NCI-H1436 (cell line): ENCODE measurements at regions not wholly inside any gene's neighbourhood (a gene's known extent, or its start where the extent isn't known, plus 50 kb on each side); places are given as distances from the start of the nearest gene placed in this dataset.
"Not testable (repeated sequence)": the region's sequence is repeated elsewhere in the genome, so short reads cannot be mapped to it uniquely, and the experiment has no call there.

ENCODE experiments used
- DNase-seq: peaks from one replicate; lab custom pipeline; 2025; lab: John Stamatoyannopoulos, UW

DNA sequence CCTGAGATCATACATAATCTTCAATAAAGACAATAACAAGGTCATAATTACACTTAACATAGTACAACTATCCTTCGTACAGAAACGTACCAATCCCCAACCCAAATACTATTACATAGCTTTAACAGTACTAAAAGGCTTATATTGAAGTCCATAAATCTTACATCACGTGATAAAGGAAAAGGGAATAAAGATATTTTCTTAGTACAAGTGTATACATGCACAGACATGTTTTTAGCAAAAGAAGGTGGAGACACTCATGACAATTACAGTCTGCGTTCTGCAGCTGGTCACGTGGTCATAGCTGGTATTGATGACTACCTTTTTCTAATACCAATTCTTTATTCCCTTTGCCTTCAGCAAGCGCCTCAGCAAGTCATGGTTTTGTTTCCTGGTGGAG is 464.5 kb upstream of the SLITRK5 start:
- DNase-seq, result no peak

DNA sequence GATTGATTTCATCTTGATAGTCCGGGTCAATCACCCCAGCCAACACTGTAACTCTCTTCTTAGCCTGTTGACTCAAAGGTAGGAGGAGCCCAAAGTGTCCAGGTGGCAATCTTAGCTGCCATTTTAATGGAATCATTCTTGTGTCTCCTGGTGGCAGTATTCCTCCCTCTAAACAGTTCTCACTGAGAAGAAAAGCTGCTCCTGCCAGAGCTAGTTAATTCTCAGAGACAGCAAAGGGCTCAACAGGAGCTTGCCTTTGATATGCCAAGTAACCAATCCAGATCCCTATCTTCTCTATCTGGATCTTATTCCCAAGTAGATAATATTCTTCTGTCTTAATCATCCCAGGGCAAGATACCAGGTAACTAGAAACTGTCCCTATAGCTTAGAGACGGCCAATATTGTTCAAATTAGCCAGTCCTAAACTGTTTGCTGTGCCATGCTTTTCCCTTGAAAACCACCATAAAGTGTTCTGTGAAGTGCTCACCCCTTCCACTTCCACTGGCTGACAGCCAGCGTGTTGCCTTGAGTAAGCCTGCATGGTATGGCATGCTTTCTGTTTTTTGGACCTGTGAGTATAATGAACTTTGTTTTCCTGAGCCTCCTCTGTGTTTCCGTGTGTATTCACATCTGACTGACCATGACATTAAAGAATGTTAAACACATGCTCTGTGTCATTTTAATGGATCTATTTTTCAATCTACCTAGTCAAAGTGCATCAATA is 463.7 kb upstream of the SLITRK5 start:
- no peak for DNase-seq

DNA sequence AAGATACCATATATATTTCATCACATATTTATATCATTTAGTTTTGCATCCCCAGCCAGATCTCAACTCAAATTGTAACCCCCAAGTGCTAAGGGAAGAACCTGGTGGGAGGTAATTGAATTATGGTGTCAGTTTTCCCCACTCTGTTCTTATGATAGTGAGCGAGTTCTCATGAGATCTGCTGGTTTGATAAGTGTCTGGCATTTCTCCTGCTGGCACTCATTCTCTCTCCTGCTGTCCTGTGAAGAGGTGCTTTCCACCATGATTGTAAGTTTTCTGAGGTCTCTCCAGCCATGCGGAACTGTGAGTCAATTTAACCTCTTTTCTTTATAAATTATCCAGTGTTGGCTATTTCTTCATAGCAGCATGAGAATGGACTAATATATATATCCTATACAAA is 462.5 kb upstream of the SLITRK5 start:
- DNase-seq, result no peak

DNA sequence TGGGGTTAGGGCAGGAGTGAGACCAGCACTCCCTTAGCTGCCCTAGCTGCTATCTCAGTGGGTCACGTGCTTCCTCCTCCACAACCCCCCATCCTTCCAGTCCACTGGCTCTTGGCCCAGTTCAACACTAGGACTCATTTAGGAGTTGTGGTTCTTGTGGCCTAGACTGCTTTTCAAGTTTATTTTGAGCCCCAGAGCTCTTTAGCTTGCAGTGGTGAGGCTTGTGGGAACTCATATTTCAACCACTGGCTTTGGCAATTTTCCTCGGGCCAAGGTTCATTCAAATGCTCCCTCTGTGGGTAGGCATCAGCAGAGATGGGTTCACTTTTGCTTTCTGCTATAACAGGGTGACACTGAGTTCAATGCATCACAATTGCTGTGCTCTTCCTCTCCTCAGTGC is 436.2 kb upstream of the SLITRK5 start:
- DNase-seq, result no peak

DNA sequence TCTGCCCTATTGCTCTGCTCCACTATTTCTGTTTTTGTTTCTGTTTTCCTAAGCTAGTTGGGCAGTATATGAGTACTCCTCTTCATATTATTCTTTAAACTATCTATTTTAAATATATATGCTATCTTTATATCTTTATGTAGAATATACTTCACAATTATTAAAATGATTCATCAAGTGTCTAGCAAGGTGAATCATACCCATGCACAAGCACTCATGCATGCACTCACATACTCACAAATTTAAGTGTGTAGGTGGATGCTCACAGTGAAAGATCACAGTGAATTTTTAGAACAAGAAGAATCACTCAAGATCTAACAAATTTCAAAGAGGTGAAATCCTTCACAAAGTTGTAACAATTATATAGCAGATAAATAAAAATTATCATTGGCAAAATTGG is 435.6 kb upstream of the SLITRK5 start:
- DNase-seq, result no peak

DNA sequence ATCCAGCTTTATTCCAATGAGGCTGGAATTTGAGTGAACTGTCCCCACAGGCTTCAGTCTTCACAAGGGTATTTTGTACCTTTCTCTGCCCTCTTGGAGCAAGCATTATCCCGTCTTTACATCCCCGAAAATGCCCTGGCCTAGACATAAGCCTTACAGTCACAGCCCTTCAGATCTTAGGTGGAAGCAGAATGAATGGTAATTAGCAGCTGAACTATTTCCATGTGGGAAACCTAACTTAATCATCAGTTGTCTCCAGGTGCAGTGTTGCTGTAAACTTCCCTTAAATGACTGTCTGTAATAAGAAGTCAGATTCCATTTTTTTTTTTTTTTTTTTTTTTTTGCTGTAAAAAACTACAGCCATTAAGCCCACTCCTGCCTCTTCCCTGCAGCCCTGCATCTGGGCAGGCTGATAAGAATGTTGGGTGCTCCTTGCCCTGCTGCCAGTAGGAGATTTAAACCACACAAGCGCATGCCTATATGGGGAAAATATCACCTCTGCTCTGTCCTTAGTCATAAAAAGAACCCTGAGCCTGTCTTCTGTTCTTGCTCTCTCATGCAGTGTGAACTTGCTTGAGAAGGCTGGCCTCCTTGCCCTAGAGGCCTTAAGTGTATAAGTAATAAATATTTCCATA is 426.8 kb upstream of the SLITRK5 start:
- no peak for DNase-seq

DNA sequence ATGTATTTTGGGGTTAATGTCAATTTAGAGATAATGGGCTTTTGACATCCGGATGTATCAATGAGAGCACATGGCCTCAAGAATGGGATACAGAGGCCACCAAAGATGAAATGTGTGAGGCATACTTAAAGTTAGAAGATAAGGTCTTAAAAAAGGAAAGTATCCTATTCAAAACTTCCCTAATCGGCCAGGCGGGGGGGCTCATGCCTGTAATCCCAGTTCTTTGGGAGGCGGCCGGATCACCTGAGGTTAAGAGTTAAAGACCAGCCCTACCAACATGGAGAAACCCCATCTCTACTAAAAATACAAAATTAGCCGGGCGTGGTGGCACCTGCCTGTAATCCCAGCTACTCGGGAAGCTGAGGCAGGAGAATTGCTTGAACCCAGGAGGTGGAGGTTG is 421.3 kb upstream of the SLITRK5 start:
- not testable (repeated sequence) for DNase-seq

DNA sequence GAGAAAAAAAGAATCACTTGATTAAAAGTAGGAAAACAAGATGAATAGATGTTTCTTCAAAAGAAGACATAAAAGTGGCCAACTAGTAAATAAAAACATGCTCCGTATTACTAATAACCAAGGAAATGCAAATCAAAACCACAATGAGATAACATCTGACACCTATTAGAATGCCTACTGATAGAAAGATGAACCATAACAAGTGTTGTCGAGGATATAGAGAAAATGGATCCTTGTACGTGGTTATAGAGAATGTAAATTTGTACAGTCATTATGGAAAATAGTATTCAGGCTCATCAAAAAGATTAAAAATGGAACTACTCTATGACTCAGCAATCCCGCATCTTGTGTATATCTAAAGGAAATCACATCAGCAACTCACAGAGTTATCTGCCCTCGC is 415.8 kb upstream of the SLITRK5 start:
- DNase-seq, result no peak

DNA sequence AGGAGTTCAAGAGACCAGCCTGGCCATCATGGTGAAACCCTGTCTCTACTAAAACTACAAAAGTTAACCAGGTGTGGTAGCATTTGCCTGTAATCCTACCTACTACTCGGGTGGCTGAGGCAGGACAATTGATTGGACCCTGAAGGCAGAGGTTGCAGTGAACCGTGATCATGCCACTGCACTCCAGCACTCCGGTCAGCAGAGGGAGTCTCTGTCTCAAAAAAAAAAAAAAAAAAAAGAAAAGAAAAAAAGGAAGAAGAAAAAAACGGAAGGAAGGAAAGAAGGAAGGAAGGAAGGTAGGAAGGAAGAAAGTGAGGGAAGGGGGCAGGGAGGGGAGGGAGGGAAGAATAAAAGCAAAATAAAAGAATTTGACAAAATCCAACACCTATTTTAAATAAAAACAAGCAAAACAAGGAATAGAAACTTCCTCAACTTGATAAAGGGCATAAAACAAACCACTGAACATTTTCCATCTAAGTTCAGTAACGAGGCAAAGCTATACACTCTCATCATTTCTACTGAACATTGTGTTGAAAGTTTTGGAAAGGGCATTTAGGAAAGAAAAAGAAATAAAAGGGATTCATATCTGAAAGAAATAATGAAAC is 411.6 kb upstream of the SLITRK5 start:
- DNase-seq, result no peak

DNA sequence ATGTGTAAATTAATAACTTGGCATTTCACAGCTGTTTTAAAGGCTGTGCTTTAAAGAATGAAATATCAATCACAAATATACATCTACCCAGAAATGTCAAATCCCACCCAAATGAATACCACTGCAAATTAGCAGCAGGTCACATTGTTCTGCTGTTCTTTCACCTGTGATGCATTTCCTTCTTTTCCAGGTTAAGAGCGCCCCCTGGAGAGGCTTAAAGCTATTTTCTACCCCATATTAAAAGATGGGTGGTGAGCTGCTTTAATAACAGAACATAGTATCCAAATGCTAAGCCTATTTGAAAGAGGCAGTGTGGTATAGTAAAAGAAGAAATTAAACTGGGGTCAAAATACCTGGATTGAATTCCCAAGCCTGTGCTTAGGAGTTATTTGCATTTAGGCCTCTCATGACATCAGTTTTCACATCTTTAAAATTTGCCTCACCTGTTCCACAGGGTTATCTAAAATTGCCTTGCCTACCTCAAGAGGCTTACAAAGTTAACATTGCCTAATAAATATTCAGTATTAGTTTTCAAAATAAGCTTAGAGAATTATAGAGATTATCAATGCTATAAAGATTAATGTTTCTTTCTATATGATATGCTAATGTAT is 396.9 kb upstream of the SLITRK5 start:
- peak; percentile 53 for DNase-seq

DNA sequence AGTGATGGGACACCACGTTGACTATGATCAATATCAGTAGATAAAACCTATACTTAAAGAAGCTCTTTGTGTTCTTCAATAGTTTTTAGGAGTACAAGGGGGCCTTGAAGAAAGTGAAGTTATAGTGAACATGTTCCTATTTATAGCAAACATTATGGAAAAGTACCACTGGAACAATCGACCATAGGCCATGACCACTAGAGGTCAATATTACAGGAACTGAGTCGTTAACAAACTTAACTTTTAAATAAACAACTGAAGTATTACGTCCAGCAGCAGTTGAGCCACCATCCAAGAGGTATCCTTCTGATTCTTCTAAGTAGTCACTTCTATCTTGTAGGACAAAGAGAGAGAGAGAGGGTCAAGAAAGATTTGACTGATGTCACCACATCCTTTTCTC is 391.0 kb upstream of the SLITRK5 start:
- DNase-seq, result no peak

DNA sequence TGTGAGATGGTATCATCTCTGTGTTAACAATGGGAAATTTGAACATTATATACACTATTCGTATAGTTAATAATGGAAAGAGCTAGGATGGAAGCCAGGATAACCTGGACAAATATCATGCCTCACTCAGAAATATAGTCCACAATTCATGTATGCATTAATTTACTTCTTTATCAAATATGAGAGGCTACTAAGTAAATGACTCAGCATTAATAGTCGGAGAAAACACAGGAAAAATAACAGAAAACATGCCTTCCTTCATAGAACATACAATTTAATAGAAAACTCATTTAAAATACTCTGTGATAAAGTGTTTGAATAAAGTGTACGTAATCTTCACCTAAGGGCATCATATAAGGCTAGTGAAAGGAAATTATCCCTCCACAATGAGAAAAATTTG is 383.4 kb upstream of the SLITRK5 start:
- no peak for DNase-seq

DNA sequence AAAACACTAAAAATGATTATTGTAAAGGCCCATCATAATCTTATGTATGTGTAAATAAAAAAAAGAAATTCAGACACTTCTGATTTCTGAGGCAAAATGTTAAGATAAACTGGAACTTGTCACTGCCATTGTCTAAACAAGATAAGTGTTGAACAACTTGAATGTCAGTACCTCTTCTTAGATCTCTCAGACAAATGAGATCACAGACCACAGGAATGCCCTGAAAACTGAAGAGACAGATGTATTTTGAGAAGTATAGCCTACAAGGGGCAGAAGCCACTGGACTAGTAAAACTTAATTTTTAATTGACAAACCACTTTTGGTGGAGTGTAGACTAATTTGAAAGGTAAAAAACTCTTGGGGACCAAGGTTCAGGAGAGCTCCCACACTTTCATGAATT is 375.5 kb upstream of the SLITRK5 start:
- no peak for DNase-seq

DNA sequence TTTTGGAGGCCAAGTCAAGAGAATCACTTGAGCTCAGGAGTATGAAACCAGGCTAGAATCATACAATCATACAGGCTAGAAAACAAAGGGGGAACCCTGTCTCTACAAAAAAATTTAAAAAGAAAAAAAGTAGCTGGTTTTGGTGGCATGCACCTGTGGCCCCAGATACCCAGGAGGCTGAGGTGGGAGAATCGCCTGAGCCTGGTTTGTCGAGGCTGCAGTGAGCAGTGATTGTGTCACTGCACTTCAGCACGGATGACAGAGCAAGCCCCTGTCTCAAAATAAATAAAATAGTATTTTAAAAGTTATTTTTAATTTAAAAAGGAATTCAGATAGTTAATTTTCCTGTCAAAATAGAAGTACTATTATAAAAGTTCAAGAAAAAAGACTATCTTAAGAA is 369.1 kb upstream of the SLITRK5 start:
- DNase-seq, result no peak

DNA sequence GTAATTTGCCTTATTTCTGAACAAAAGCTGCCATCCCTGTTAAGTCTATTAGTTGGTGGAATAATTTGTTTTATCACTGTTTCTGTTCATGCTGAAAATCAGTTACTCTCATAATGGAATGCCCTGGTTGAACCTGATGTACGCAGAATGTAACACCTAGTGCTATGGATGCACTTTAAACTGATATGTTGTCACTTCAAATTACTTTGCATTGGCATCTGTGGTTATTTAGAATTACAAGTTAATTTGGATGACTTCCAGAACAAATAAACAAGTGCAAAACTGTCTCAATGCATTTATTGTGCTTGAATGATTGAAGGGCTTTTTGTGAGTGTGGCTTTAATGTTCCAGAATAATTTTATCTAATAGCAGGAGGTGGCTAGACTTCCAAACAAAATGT is 368.2 kb upstream of the SLITRK5 start:
- no peak for DNase-seq

DNA sequence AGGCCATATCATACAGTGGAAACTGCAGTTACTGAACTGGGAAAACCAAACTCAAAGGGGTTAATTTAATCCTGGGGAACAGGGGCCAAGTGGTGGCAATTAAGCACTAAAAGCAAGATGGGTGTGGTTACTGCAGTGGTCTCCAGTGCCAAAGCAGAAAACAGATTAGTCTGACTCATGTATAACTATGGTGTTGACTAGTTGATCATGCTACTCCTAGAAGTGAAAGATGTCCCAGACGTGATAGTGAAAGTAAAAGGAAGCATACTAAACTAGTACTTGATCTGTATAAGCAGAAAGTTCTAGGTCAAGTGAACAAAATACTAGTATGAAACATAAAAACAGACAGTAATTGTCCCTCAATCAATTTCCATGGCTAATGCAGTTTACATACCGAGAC is 360.0 kb upstream of the SLITRK5 start:
- no peak for DNase-seq

DNA sequence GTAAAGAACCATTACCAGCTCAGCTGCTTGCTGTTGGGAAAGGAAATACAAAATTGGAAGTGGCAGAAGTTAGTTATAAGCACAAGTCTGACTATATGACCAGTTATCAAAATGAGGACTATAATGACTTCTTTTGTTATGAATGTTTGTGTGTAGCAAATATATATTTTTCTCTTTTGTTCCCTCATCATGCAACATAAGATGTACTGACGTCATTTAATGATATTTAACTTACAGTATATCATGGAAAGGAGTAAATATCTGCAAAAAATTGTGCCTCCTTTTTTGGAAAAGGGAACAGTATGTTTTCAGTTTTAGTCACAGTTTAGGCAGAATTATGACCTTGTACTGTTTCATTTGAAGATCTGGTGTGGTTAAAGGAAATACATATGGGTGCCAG is 356.3 kb upstream of the SLITRK5 start:
- no peak for DNase-seq

DNA sequence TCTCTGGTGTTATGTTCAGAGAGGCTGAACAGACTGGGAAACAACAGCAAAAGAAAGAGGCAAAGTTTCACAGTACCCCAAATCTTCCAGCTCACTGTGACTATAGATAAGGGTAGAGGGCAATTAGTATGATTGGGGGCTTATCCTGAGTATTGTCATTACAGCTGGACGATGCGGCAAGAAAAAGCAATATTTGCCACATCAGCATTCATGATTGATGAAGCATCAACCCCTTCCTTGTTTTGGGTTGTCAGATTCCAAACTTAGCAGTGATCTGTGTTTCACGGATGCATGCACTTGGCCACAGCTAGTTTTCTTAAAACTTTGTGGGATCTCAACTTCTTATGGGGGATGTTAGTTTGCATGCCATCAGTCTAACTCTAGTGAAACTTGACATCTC is 348.8 kb upstream of the SLITRK5 start:
- no peak for DNase-seq

DNA sequence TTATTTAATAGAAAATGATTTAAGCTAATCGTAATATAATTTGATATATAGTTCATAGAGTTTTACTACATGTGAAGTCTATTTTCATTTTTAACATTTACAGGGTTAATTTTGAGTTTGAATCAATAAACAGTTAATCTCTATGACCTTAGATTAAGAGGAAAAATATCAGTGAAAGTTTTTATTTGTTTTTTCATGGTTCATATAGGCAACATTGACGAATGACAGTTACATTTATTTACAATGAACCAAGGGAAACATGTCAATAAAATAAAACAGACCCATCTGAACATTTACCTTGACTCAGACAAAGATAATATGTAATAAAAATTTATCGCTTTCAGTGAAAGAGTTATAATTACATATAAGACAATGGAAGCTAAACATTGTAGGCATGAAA is 346.6 kb upstream of the SLITRK5 start:
- no peak for DNase-seq

DNA sequence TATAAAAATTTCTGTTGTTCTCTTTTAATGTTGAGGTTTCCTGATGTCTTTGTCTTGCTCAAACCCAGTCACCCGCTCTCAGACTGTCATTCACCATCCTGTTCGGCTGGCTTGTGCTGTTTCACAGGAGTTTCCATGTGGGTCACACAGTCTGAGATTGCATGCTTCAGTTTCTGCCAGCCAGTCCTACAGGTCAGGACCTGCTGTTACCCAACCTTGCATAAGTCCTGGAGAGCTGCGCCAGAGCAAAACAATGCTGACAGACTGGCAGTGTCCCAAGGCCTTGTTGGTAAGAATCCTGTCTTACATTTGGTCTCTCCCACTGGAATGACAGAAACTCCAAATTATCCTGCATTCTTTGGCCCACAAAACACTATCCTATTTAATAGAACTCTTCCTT is 340.0 kb upstream of the SLITRK5 start:
- DNase-seq, result no peak

DNA sequence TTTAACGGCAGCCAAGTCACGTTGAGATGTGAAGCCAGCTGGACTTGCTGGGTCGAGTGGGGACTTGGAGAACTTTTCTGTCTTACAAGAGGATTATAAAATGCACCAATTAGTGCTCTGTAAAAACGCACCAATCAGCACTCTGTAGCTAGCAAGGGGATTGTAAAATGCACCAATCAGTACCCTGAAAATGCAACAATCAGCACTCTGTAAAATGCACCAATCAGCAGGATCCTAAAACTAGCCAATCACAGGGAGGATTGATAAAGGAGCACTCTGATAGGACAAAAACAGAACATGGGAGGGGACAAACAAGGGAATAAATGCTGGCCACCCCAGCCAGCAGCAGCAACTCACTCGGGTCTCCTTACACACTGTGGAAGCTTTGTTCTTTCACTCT is 337.6 kb upstream of the SLITRK5 start:
- no peak for DNase-seq

DNA sequence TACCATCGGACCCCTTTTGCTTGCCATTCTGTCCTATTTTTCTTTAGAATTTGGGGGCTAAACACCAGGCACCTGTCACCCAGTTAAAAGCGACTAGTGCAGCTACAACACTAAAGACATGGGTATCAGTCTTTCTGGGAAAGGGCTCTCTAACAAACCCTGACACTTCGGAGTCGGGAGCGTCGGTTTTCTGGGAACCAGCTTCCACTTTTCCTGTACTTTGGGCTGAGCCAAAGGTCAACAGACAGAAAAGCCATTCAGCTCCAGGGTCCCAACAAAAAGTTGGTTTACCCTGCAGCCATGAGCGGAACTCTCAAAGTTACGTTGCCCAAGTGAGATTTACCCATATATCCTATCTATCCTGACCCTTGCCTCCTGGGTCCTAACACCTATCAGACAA is 337.0 kb upstream of the SLITRK5 start:
- DNase-seq, result no peak

DNA sequence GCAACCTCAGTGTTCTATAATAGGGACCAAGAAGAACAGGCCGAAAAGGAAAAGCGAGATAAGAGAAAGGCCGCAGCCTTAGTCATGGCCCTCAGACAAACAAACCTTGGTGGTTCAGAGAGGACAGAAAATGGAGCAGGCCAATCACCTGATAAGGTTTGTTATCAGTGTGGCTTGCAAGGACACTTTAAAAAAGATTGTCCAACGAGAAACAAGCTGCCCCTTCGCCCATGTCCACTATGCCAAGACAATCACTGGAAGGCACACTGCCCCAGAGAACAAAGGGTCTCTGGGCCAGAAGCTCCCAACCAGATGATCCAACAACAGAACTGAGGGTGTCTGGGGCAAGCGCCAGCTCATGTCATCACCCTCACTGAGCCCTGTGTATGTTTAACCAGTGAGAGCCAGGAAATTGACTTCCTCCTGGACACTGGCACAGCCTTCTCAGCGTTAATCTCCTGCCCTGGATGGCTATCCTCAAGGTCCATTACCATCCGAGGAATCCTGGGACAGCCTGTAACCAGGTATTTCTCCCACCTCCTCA is 334.8 kb upstream of the SLITRK5 start:
- not testable (repeated sequence) for DNase-seq
